ENCODE measurements at regions not wholly inside any gene's neighbourhood (a gene's known extent, or its start where the extent isn't known, plus 50 kb on each side); places are given as distances from the start of the nearest gene placed in this dataset.

DNA sequence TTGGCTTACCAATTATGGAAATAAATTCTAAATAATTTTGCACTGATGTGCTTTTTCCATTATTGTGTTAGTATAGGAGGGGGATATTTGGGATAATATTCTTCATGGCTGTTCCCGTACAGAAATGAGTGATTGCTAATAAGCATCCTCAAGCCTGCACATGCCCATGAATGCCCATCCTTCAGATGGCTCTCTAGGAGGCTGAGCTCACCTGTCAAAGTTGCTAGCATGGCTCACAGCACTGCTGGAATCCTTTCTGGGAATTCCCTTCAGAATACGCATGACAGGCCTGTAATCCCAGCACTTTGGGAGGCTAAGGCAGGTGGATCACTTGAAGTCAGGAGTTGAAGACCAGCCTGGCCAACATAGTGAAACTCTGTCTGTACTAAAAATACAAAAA is 124.1 kb downstream of the NXNL2 start:
- Histone ChIP-seq H3K4me1 (ENCODE audit: control insufficient read depth in 2 of 2, insufficient read depth in 2 of 2, low read length in 2 of 2) (no peaks in the 10 kb centered on the region), H2AFZ (ENCODE audit: insufficient read depth, low read depth, low read length, poor library complexity, severe bottlenecking) (no peak overlapping the region), H3K36me3 (replicated peaks in 1 of 2; ENCODE audit: control extremely low read depth in 1 of 2, control insufficient read depth in 1 of 2, extremely low read depth in 1 of 2, insufficient read depth in 2 of 2, low read length in 1 of 2) (no peaks in the 10 kb centered on the region), H3K9ac (ENCODE audit: low read length) (no peak overlapping the region), H3K9me3 (ENCODE audit: control extremely low read depth in 1 of 3, control insufficient read depth in 2 of 3, insufficient read depth in 1 of 3, low read length in 2 of 3) (no peaks in the 10 kb centered on the region), H3K4me3 (ENCODE audit: control extremely low read depth in 1 of 5, extremely low read depth in 1 of 5, insufficient read depth in 1 of 5, low read depth in 2 of 5, low read length in 4 of 5) (no peak overlapping the region), H3K27me3 (replicated peaks in 1 of 4; ENCODE audit: control extremely low read depth in 1 of 4, control insufficient read depth in 3 of 4, insufficient read depth in 4 of 4, low read length in 3 of 4) (no peaks in the 10 kb centered on the region), H3K79me2 (ENCODE audit: control insufficient read depth, insufficient read depth, low read length) (no peaks in the 10 kb centered on the region), H4K20me1 (ENCODE audit: control insufficient read depth, insufficient read depth, low read length, poor library complexity, severe bottlenecking) (no peaks in the 10 kb centered on the region), H3K27ac (ENCODE audit: low read length in 2 of 2) (no peak overlapping the region), H3K4me2 (replicated peaks; ENCODE audit: low read depth, low read length, poor library complexity, severe bottlenecking) (no peak overlapping the region)
- 93% methylated on average over 2 of the region's 2 CpGs for WGBS (ENCODE audit: insufficient coverage)
- DNase-seq (no peak), ATAC-seq (ENCODE audit: low read depth) (no peak)
- H3K27ac Mint-ChIP-seq, result no peak overlapping the region
- H3K4me3 Mint-ChIP-seq, result no peak overlapping the region
- no peaks in the 10 kb centered on the region for H3K9me3 Mint-ChIP-seq (ENCODE audit: insufficient read depth)
- H3K4me1 Mint-ChIP-seq, result no peaks in the 10 kb centered on the region
- intact Hi-C loops (cut with micrococcal nuclease), result no loop called here
- ChIA-PET CTCF (no interaction called here), POLR2A (no interaction called here)
- H3K27me3 Mint-ChIP-seq, result no peaks in the 10 kb centered on the region
- TF ChIP-seq EZH2 (IDR thresholded peaks at IDR 0.05; ENCODE audit: borderline replicate concordance, insufficient read depth, low read depth, low read length, poor library complexity, severe bottlenecking), result no peak
- TF ChIP-seq, protein P1, sequence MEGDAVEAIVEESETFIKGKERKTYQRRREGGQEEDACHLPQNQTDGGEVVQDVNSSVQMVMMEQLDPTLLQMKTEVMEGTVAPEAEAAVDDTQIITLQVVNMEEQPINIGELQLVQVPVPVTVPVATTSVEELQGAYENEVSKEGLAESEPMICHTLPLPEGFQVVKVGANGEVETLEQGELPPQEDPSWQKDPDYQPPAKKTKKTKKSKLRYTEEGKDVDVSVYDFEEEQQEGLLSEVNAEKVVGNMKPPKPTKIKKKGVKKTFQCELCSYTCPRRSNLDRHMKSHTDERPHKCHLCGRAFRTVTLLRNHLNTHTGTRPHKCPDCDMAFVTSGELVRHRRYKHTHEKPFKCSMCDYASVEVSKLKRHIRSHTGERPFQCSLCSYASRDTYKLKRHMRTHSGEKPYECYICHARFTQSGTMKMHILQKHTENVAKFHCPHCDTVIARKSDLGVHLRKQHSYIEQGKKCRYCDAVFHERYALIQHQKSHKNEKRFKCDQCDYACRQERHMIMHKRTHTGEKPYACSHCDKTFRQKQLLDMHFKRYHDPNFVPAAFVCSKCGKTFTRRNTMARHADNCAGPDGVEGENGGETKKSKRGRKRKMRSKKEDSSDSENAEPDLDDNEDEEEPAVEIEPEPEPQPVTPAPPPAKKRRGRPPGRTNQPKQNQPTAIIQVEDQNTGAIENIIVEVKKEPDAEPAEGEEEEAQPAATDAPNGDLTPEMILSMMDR (IDR thresholded peaks at IDR 0.05), result no peak

DNA sequence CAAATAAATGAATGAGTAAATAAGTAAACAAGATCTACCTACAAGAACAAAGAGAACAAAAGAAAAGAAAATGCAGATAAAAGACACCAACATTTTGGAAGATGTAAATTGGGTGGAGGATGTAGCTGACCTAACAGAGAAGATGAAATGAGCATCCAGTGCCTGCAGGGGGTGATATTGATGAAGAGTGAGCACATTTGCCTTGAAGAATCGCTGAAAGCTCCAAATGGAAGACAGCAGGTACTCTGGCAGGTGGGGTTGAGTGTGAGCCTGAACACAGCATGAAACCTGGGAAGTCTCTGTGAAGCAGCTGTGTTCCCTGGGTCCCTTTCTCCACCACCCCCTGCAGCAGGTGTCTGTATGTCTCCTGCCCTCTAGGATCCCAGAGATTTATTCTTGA is 125.6 kb downstream of the NXNL2 start:
- H3K4me1 ChIP-seq (ENCODE audit: control insufficient read depth in 2 of 2, insufficient read depth in 2 of 2, low read length in 2 of 2), result no peaks in the 10 kb centered on the region
- no peaks in the 10 kb centered on the region for H3K36me3 ChIP-seq (replicated peaks in 1 of 2; ENCODE audit: control extremely low read depth in 1 of 2, control insufficient read depth in 1 of 2, extremely low read depth in 1 of 2, insufficient read depth in 2 of 2, low read length in 1 of 2)
- ATAC-seq (ENCODE audit: low read depth), result no peak
- H3K27me3 ChIP-seq (replicated peaks in 1 of 4; ENCODE audit: control extremely low read depth in 1 of 4, control insufficient read depth in 3 of 4, insufficient read depth in 4 of 4, low read length in 3 of 4), result no peaks in the 10 kb centered on the region
- 50% methylated on average over 1 of the region's 1 CpG for WGBS (ENCODE audit: insufficient coverage)
- TF ChIP-seq, protein P1 (IDR thresholded peaks at IDR 0.05), result no peak
- no peaks in the 10 kb centered on the region for H3K79me2 ChIP-seq (ENCODE audit: control insufficient read depth, insufficient read depth, low read length)
- POLR2A ChIA-PET, result no interaction called here
- H3K4me2 ChIP-seq (replicated peaks; ENCODE audit: low read depth, low read length, poor library complexity, severe bottlenecking), result no peak overlapping the region
- H3K4me3 ChIP-seq (ENCODE audit: control extremely low read depth in 1 of 5, extremely low read depth in 1 of 5, insufficient read depth in 1 of 5, low read depth in 2 of 5, low read length in 4 of 5), result no peak overlapping the region
- Mint-ChIP-seq H3K4me1 (no peaks in the 10 kb centered on the region), H3K27ac (no peak overlapping the region), H3K4me3 (no peak overlapping the region), H3K27me3 (no peaks in the 10 kb centered on the region), H3K9me3 (ENCODE audit: insufficient read depth) (no peaks in the 10 kb centered on the region)
- H2AFZ ChIP-seq (ENCODE audit: insufficient read depth, low read depth, low read length, poor library complexity, severe bottlenecking), result no peak overlapping the region
- CTCF ChIA-PET, result no interaction called here
- DNase-seq, result no peak
- no peak overlapping the region for H3K27ac ChIP-seq (ENCODE audit: low read length in 2 of 2)
- H3K9ac ChIP-seq (ENCODE audit: low read length), result no peak overlapping the region
- intact Hi-C loops (cut with micrococcal nuclease), result no loop called here
- H3K9me3 ChIP-seq (ENCODE audit: control extremely low read depth in 1 of 3, control insufficient read depth in 2 of 3, insufficient read depth in 1 of 3, low read length in 2 of 3), result no peaks in the 10 kb centered on the region
- no peaks in the 10 kb centered on the region for H4K20me1 ChIP-seq (ENCODE audit: control insufficient read depth, insufficient read depth, low read length, poor library complexity, severe bottlenecking)

All from B cell (primary cell).